SH-SY5Y (cell line): ENCODE measurements at regions not wholly inside any gene's neighbourhood (a gene's known extent, or its start where the extent isn't known, plus 50 kb on each side); places are given as distances from the start of the nearest gene placed in this dataset.

ENCODE experiments used
- GATA2 ChIP-seq: IDR thresholded peaks from 2 replicates; pipeline ENCODE4 v1.6.1; 2011; ENCODE audit warnings: mild to moderate bottlenecking, low read depth, low read length
- GATA3 ChIP-seq: IDR thresholded peaks from 2 replicates; pipeline ENCODE4 v1.6.1; 2011; ENCODE audit warnings: low read depth, mild to moderate bottlenecking, low read length, moderate library complexity

GRCh38 chr5:1743769-1744085 is 55.9 kb downstream of the MRPL36 start:
- no peak for TF ChIP-seq GATA2
- TF ChIP-seq GATA3: no peak
